Keratinocyte (primary cell): ENCODE measurements at regions not wholly inside any gene's neighbourhood (a gene's known extent, or its start where the extent isn't known, plus 50 kb on each side); places are given as distances from the start of the nearest gene placed in this dataset.

Experiments used
- CTCF ChIP-seq, 3 experiments: IDR thresholded peaks in 1 of 3; conservative IDR thresholded peaks in 1 of 3; optimal IDR thresholded peaks in 1 of 3; 2 replicates in 2 of 3; 3 replicates in 1 of 3; pipeline versions ENCODE3 to v1.5.1; 2011; ENCODE audit warnings: low read length in 3 of 3, mild to moderate bottlenecking in 3 of 3, moderate library complexity in 2 of 3, control low read depth in 1 of 3, inconsistent platforms in 1 of 3; ENCODE audit not compliant: insufficient read depth in 2 of 3; ENCODE audit errors: extremely low read depth in 1 of 3
- EZH2 ChIP-seq: IDR thresholded peaks from one replicate; pipeline ENCODE4 v1.6.1; 2012; ENCODE audit warnings: inconsistent platforms, mild to moderate bottlenecking, low read length, moderate library complexity

GRCh38 chr10:94084344-94084743 lies 90.6 kb downstream of the PLCE1 start:
- TF ChIP-seq CTCF (optimal IDR thresholded peaks at IDR 0.05 in 1 of 3, IDR thresholded peaks at IDR 0.05 in 1 of 3, conservative IDR thresholded peaks at IDR 0.05 in 1 of 3; ENCODE audit: extremely low read depth in 1 of 3, insufficient read depth in 2 of 3, low read length in 3 of 3) (no peak), EZH2 (no peak)
